ENCODE measurements at regions not wholly inside any gene's neighbourhood (a gene's known extent, or its start where the extent isn't known, plus 50 kb on each side); places are given as distances from the start of the nearest gene placed in this dataset.
"Not testable (repeated sequence)": the region's sequence is repeated elsewhere in the genome, so short reads cannot be mapped to it uniquely, and the experiment has no call there.

DNA sequence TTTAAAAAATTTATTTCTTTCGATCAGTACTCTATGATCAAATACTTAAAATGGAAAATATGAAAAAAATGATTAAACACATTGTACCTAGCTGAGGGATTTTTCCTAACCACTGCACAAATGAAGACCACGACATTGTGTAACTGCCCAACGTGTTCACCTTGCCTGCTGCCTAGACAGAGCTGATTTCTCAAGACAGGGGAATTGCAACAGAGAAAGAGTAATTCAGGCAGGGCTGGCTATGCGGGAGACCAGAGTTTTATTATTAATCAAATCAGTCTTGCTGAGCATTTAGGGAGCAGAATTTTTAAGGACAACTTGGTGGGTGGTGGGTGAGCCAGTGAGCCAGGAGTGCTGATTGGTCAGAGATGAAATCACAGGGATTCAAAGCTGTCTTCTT lies 1290.8 kb downstream of the RPIA start:
- not testable (repeated sequence) for TF ChIP-seq YY1 (IDR thresholded peaks at IDR 0.05; ENCODE audit: insufficient read depth, insufficient read length); ZNF274 (IDR thresholded peaks at IDR 0.05; ENCODE audit: low read depth, low read length)

Measured in NT2/D1 (cell line).